GM04504 (cell line): ENCODE measurements at regions not wholly inside any gene's neighbourhood (a gene's known extent, or its start where the extent isn't known, plus 50 kb on each side); places are given as distances from the start of the nearest gene placed in this dataset.
"Not testable (repeated sequence)": the region's sequence is repeated elsewhere in the genome, so short reads cannot be mapped to it uniquely, and the experiment has no call there.

Source experiments
- DNase-seq: peaks from one replicate; pipeline ENCODE4 v3.0.0-alpha.2; 2012; ENCODE audit warnings: low read depth

DNA sequence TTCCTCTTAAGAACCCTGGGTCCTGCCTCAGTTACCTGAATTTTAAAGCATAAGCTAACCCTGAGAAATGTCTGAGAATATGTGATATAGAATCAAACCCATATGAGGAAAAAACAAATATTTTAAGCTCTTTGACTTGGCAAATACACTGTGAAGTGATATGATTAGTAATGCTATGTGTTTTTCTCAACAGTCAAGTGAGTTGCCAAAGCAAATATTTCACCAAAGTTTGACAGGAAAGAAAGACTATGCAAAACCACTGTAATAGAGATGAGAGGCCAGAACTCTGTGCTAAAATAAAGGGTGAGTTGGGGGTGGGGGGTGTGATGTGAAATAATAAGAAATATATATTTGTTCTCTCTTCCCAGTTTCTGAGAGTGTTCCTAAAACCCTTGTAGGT, 613.5 kb upstream of the CCDC179 start:
- DNase-seq = no peak

DNA sequence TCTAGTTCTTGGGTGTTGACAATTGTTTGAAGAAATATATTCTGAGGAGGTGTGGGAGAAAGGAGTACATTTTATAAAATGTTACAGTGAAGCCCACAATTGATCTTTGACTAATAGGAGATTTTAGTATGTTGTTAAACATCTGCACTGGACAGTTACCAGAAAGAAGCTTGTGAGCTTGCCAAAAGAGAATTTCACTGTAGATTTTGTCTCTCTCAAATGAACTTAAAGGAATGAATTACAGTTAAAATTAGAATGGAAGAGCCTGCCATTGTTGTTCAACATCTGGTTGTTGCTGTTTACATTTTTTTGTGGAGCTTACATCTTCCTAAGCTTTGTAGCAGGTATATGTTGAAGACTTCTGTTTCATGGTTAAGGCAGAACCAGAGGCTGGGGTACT, 620.5 kb upstream of the CCDC179 start:
- no peak for DNase-seq

DNA sequence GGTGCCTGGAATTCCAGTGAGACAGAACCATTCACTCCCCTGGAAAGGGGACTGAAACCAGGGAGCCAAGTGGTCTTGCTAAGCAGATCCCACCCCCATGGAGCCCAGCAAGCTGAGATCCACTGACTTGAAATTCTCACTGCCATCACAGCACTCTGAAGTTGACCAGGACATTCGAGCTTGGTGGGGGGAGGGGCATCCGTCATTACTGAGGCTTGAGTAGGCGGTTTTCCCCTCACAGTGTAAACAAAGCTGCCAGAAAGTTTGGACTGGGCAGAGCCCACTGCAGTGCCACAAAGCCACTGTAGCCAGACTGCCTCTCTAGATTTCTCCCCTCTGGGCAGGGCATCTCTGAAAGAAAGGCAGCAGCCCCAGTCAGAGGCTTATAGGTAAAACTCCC, 623.9 kb upstream of the CCDC179 start:
- DNase-seq = not testable (repeated sequence)

DNA sequence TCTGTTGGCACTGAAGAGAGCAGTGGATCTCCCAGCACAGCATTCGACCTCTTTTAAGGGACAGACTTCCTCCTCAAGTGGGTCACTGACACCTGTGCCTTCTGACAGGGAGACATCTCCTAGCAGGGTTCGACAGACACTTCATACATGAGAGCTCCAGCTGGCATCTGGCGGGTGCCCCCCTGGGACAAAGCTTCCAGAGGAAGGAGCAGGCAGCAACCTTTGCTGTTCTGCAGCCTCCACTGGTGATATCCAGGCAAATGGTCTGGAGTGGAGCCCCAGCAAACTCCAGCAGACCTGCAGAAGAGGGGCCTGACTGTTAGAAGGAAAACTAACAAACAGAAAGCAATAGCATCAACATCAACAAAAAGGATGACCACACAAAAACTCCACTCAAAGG, 624.3 kb upstream of the CCDC179 start:
- DNase-seq = not testable (repeated sequence)

DNA sequence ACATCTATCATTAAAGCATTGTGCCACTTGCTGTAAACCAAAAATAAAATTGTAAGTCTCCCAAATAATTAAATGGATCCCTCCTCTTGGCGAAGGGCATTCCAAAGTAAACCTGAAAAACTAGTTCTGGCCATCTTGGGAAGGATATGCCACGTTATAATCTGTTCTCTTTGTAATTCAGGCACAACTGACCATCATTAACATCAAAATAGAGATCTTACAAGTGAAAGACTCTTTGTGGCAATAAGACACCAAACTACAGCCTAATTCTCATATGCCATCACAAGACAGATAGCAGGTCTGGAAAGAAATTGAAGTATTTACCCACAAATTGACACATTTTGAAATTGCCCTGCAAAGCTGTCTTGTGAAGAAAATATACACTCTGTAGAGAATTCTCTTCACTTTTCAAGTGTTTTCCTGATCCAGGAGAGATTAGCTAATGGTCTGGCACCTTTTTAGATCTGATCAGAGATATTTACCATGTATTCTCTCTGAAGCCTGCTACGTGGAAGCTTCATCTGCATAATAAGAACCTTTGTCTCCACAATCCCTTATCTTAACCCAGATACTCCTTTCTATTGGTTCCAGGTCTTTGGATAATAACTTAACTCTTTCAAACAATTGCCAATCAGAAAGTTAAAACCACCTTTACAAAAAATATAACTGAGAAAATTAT, 630.4 kb upstream of the CCDC179 start:
- no peak for DNase-seq

DNA sequence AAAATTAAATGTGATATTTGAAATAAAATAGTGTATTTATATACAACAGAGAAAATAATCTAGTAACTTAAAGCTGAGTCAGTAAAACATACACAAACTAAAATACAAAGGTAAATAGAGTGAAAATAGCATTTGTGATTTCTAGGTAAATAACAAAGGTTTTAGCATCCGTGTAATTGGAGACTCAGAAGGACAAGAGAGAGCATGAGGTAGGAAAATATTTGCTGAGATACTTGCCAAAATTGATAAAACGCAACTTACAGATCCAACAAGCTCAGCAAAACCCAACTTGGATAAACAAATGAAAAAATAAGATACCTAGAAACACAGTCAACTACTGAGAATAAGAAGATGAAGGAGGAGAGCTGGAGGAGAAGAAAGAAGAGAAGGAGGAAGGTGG, 634.7 kb upstream of the CCDC179 start:
- no peak for DNase-seq

DNA sequence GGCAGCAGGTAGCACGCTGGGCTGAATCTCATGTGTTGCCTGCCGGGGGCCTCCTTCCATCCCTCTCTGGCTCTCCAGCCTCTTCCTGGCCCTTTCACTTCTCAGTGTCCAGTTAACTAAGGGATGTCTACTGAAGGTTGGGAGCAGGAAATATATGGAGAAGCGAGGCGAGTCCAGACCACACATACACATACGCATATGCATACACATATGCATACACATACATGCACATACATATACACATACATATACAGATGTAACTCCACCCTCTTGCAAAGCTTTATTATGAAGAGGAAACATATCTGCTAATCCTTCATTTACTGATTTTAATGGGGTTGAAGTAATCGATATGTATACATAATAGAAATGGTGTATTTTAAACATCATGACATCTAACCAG, 636.1 kb upstream of the CCDC179 start:
- no peak for DNase-seq

DNA sequence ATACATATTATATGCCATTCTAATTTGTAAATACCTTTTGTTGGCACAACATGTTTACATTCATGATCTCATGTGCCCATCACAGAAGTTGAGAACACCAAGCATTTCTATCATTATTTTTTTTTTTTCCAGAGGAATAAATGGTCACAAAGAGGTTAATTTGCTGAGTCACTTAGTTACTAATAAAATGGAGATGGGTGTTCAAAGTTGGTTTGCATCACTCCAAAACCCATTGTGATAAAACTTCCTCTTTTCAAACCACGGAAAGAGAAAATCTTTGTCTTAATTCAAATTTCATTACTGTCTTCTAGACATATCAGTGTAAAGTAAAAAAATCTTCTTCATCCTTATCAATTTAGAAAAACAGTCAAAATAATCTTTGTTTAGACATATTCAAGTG, 636.8 kb upstream of the CCDC179 start:
- no peak for DNase-seq

DNA sequence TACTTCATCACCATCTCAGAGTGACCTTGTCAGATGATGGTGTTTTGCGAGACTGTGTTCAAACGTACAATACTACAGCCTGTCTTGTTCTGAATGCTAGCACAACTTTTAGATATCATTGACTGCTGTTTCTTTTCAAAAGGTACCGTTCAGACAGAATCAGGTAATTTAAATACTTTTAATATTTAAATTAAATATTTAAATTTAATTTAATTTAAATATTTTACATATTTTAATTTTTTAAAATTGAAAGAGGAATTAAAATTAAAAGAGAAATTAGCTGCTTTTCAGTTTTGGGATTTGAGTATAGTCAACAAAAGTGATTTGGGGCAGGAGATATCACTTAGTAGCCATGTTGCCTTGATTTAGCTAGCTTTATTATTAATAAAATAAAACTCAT, 642.1 kb upstream of the CCDC179 start:
- no peak for DNase-seq

DNA sequence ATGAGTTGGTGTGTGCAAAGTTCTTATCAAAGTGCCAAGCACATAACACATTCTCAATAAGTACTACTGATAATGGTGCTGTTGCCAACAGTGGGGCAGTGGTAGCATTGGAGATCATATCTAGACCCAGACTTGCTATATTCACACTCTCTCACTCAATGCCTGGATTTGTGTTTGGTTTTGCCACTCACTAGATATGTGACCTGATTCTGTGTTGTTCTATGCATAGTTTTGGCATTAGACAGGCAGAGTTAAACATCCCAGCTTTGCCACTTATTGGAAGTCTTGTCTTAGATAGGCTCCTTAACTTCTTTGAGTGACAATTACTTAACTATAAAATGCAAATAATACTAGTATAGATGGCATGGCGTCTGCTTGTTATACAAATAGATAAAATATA, 642.6 kb upstream of the CCDC179 start:
- no peak for DNase-seq

DNA sequence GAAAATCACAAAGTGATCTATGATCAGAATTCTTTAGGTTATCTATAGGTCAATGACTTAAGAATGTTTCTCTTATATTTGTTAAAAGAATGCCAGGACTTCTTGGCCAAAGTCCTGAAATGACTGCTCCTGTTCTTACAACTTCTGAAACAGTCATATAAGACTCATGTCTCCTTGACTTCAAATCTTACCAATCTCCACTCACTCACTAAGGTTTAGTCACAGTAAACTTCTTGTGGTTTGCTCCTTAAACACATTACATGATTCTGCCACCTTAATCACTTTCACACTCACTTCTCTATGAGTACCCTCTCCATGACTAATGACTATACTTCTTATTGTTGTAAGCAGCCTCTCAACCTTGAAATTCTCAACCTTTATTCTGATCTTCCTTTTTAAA, 648.7 kb upstream of the CCDC179 start:
- DNase-seq = peak; percentile 20

DNA sequence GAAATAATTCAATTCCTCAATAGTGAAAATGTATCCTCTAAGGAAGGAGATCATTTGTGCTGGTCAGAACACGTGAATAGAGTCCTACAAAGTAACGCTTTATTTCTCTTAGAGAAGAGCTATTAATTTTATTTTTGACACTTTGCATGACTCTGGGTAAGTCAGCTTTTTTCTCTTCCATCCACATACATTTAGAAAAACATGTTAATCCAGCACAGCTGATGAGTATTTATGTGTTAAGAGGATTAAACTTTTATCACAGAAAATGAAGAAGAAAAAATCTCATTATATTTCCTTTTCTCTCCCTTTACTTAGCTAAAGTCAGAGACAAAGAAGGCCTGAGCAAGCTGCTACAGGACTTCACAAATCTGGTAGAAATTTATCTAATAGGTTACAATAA, 649.5 kb upstream of the CCDC179 start:
- no peak for DNase-seq

DNA sequence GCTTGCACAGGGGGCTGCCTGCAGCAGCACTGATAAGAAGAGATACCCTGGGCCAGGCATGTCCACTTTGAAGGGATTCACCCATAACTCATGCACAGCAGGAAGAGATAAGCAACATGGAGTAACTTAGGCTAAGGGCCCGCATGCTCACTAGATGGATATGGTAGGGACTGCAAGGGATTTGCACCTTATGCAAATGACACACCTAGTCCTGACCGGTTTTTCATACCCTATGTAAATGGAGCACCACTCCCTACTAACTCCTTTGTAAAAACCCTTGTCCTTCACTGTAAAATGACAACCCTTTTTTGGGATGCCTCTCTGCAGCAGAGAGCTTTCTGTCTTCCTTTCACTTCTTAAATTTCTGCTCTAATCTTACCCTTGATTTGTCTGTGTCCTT, 658.9 kb upstream of the CCDC179 start:
- no peak for DNase-seq

DNA sequence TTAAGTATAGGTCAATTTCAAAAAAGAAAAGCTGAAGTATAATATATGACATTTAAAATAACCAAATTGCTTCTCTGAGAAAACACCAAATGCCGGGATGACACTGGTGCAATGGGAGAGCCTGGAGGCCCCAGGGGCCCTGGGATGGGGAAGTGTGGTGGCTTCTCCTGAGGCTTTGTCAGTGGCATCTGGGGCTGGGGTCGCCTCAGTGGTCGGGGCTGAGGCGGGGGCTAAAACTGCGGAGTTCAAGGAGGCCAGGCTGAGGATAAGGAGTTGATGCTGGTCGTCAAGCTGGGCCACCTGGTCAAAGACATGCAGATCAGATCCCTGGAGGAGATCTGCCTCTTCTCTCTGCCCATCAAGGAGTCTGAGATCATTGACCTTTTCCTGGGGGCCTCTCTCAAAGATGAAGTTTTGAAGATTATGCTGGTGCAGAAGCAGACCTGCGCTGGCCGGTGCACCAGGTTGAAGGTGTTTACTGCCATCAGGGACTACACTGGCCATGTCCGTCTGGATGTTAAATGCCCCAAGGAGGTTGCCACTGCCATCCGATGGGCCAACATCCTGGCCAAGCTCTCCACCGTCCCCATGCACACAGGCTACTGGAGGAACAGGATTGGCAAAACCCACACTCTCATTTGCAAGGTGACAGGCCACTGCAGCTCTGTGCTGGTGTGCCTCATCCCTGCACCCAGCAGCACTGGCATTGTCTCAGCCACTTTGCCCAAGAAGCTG, 660.1 kb upstream of the CCDC179 start:
- no peak for DNase-seq

DNA sequence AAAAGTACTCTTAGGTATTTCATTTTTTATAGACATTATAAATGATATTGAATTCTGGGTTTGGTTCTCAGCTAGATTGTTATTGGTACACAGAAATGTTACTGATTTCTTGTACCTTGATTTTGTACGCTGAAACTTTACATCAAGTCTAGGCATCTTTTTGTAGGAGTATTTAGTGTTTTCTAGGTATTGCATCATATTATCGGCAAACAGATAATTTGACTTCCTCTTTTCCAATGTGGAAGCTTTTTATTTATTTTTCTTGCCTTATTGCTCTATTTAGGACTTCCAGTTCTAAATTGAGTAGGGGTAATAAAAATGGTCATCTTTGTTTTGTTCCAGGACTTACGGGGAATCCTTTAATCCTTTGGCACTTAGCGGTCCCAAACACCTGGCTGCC, 676.6 kb upstream of the CCDC179 start:
- DNase-seq = no peak

DNA sequence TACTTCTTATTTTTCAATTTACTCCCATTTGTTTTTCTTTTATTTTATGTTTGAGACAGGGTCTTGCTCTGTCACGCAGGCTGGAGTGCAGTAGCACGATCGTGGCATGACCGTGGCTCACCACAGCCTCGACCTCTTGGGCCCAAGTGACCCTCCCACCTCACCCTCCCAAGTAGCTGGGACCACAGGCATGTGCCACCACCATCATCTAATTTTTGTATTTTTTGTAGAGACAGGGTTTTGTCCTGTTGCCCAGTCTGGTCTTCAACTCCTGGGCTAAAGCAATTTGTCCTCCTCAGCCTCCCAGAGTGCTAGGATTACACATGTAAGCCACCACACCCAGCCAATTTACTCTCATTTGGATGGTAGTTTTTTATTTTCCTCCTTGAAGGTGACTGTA, 679.3 kb upstream of the CCDC179 start:
- DNase-seq = no peak

DNA sequence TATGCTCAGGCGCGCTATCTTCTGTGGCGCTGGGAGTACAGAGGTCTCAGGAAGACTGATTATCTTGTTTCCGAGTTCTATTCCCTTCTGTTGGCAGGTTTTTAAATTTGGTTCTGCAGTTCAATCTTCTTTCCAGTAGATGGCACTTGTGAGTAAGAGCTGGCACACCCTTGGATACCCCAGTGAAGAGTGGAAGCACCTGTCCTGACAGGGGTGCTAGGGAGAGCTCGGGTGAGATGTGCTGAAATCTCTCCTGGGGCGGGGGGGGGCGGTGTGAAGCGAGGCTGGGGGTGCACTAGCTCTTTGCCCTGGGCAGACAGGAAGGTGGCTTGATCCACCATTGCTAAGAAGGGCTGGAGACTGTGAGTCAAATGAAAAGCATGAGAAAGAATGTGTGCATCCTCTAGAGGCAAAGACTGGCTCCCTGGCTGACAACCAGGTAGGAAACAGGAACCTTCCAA, 679.9 kb upstream of the CCDC179 start:
- DNase-seq = peak; percentile 32

DNA sequence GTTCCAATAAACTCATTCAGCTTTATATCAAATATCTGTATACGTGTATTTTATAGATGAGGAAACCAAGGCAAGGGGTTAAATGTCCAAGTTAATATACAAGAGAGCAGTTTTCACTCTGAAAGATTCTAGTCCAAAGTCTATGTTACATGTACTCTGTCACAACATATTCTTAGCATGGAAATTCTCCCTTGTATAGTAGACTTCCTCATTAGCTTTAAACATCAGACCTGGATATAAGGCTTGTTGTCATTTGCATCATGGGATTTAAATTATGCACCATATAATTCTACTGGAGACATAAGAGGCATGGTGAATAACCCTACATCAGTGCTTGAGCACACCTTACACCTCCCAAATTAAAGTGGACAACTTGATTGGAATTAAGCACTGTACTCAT, 681.9 kb upstream of the CCDC179 start:
- DNase-seq = no peak

DNA sequence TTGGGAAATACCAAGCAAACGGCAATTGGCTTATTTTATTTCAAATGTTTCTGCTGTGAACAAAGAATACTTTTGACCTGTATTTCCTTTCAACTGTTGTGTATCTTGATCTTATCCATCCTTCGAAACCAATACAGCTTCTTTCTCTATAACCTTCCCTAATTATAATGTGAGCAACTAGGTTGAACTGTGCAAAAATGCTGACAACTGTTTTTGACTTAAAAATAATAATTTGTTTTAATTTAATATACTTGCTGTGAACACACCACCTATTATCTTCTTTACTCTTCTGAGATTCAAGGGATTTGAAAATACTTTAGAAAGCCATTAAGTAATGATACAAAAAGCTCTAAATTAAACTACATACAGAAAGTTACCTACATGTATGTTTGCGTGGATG, 682.5 kb upstream of the CCDC179 start:
- DNase-seq = no peak

DNA sequence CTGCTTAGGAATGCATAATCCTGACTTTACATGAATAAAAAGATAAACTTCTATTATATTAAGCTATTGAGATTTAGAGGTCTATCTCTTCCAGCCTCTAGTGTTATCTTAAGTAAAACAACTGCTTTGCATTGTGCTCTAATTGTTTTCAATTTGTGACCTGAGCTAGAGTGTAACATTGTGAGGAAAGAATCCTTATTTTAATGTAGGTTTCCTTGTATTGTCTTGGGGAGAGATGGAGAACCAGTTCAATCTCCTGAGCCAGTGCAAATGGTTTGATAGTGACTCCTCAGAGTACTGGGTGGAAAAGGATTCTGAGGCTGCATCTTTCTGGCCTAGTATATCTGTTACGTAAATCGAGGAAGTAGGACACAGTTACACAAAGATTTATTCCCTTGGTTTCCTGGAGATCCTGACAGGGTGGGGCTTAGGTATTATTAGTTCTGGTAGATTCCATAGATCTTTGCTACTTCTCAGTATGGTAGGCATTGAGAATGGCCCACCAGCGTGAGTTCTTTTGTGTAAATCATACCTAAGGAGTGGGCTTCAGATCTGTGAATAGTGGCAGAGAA, 683.5 kb upstream of the CCDC179 start:
- DNase-seq = no peak

DNA sequence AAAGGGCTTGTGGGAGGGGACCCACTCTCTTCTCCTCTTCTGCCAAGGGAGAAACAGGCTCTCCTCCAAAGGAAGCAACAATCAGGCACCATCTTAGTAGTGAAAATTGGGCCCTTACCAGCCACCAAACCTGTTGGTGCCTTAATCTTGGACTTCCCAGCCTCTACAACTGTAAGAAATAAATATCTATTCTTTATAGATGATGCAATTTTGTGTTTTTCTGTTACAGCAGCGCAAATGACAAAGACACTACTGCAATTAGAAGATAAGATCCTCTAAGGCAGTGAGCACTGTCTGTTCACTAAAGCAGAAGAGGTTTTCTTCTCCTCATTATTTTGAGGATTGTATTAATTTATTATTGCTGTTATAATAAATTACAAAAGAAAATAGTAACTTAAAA, 691.4 kb upstream of the CCDC179 start:
- no peak for DNase-seq

DNA sequence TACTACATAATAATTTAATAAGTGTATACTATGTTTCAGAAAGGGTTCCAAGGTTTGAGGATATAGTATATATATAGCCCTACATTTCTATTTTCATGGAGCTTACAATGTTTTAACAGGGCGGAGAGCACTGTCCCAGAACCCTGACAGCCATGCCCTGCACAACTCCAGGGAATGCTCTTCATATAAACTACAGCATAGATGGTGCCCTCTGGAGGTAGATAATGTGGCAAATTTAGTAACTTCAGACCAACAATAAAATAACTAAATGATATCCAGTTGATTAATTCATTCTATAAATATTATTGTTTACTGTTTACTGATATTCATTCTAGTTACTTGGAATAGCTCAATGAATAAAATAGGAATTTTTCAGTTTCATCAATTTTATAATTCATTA, 693.7 kb upstream of the CCDC179 start:
- no peak for DNase-seq

DNA sequence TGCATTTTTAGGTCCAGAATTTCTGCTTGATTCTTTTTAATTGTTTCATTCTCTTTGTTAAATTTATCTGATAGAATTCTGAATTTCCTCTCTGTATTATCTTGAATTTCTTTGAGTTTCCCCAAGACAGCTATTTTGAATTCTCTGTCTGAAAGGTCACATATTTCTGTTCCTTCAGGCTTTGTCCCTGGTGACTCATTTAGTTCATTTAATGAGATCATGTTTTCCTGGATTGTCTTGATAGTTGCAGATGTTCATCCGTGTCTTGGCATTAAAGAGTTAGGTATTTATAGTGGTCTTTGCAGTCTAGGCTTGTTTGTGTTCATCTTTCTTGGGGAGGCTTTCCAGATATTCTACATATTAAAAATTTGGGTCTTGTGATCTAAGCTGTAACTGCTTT, 694.8 kb upstream of the CCDC179 start:
- DNase-seq = no peak
